IMR-90 (cell line): ENCODE measurements at regions not wholly inside any gene's neighbourhood (a gene's known extent, or its start where the extent isn't known, plus 50 kb on each side); places are given as distances from the start of the nearest gene placed in this dataset.

Source experiments
- ATAC-seq: fragments of 200-7000 bp; cut with Tn5 transposase; 2 replicates; pipeline ENCODE4 v1.9.1; 2020; ENCODE audit warnings: low read depth, mild to moderate bottlenecking, moderate library complexity
- BruUV-seq: library from RNA; stranded (reverse); fragments of 400-500 nt; replicated peaks from 2 replicates; lab custom pipeline; 2021; lab: Mats Ljungman, UMichigan
- CTCF ChIA-PET: fragments of 300-600 bp; formaldehyde crosslinking; extraction: SDS; loops from one replicate; lab custom pipeline; 2021; ENCODE audit warnings: antibody characterized with exemption; lab: Yijun Ruan, JAX
- POLR2A ChIA-PET: fragments of 300-600 bp; sonication (Branson Sonifier 250); formaldehyde crosslinking; loops from one replicate; lab custom pipeline; 2022; ENCODE audit warnings: antibody characterized with exemption; ENCODE audit not compliant: unreplicated experiment; lab: Charles Lee
- DNase-seq: peaks from one replicate; pipeline ENCODE4 v3.0.0; 2013
- H2AFZ ChIP-seq: replicated peaks from 2 replicates; pipeline ENCODE3; 2013; ENCODE audit warnings: low read length, mild to moderate bottlenecking; ENCODE audit not compliant: poor library complexity
- H2AK5ac ChIP-seq: 2 replicates; pipeline ENCODE4 v1.6.1; 2013; ENCODE audit warnings: low read depth, low read length, inconsistent platforms
- H2AK9ac ChIP-seq: replicated peaks from 2 replicates; pipeline ENCODE3; 2013; ENCODE audit warnings: mild to moderate bottlenecking, low read depth, low read length, moderate library complexity; ENCODE audit not compliant: poor library complexity
- H2BK120ac ChIP-seq: 2 replicates; pipeline ENCODE4 v1.6.1; 2013; ENCODE audit warnings: low read depth, low read length, inconsistent platforms
- H2BK15ac ChIP-seq: 3 replicates; pipeline ENCODE4 v1.6.1; 2013; ENCODE audit warnings: low read depth, low read length, inconsistent platforms
- H2BK20ac ChIP-seq: 2 replicates; pipeline ENCODE4 v1.6.1; 2013; ENCODE audit warnings: low read depth, mild to moderate bottlenecking, inconsistent platforms, low read length, moderate library complexity
- H2BK5ac ChIP-seq: 2 replicates; pipeline ENCODE4 v1.6.1; 2013; ENCODE audit warnings: mild to moderate bottlenecking, low read depth, low read length, inconsistent platforms; ENCODE audit not compliant: poor library complexity, severe bottlenecking
- H3K14ac ChIP-seq: replicated peaks from 2 replicates; pipeline ENCODE4 v1.6.1; 2013; ENCODE audit warnings: low read depth, low read length, inconsistent platforms
- H3K18ac ChIP-seq: 2 replicates; pipeline ENCODE4 v1.6.1; 2013; ENCODE audit warnings: low read depth, low read length, control low read depth
- H3K23ac ChIP-seq: 2 replicates; pipeline ENCODE4 v1.6.1; 2013; ENCODE audit warnings: low read depth, low read length, inconsistent platforms
- H3K27ac ChIP-seq: 2 replicates; pipeline ENCODE4 v1.5.1; 2013; ENCODE audit warnings: mild to moderate bottlenecking, control low read depth, low read length; ENCODE audit not compliant: insufficient read depth
- H3K27me3 ChIP-seq: 2 replicates; pipeline ENCODE4 v1.6.1; 2013; ENCODE audit warnings: low read length; ENCODE audit not compliant: control insufficient read depth, insufficient read depth
- H3K36me3 ChIP-seq: 2 replicates; pipeline ENCODE4 v1.6.1; 2013; ENCODE audit warnings: low read length, mixed read lengths; ENCODE audit not compliant: control insufficient read depth, insufficient read depth
- H3K4ac ChIP-seq: 2 replicates; pipeline ENCODE4 v1.6.1; 2013; ENCODE audit warnings: low read depth, low read length, inconsistent platforms
- H3K4me1 ChIP-seq: 2 replicates; pipeline ENCODE4 v1.6.1; 2013; ENCODE audit warnings: low read length, mixed read lengths; ENCODE audit not compliant: control insufficient read depth, insufficient read depth
- H3K4me2 ChIP-seq: 2 replicates; pipeline ENCODE4 v1.6.1; 2013; ENCODE audit warnings: low read depth, mild to moderate bottlenecking, control low read depth, low read length, moderate library complexity
- H3K4me3 ChIP-seq: 2 replicates; pipeline ENCODE4 v1.5.1; 2013; ENCODE audit warnings: low read depth, mild to moderate bottlenecking, control low read depth, low read length, moderate library complexity; ENCODE audit not compliant: insufficient read depth
- H3K56ac ChIP-seq: 2 replicates; pipeline ENCODE4 v1.6.1; 2013; ENCODE audit warnings: low read length, inconsistent platforms; ENCODE audit not compliant: insufficient read depth; ENCODE audit errors: extremely low read depth
- H3K79me1 ChIP-seq, 2 experiments: 2 replicates each; pipeline ENCODE4 v1.6.1; 2013; ENCODE audit warnings: low read length in 2 of 2, inconsistent platforms in 1 of 2, low read depth in 1 of 2
- H3K9ac ChIP-seq: 2 replicates; pipeline ENCODE4 v1.6.1; 2013; ENCODE audit warnings: low read depth, low read length, control low read depth
- H3K9me1 ChIP-seq: 2 replicates; pipeline ENCODE4 v1.6.1; 2013; ENCODE audit warnings: low read length, inconsistent platforms; ENCODE audit not compliant: insufficient read depth
- H3K9me3 ChIP-seq: 2 replicates; pipeline ENCODE4 v1.6.1; 2013; ENCODE audit warnings: low read length; ENCODE audit not compliant: control insufficient read depth, insufficient read depth
- H4K20me1 ChIP-seq: 2 replicates; pipeline ENCODE4 v1.6.1; 2013; ENCODE audit warnings: low read length, inconsistent platforms; ENCODE audit not compliant: insufficient read depth
- H4K5ac ChIP-seq: 2 replicates; pipeline ENCODE4 v1.6.1; 2013; ENCODE audit warnings: mild to moderate bottlenecking, low read depth, low read length, control low read depth
- H4K8ac ChIP-seq, 2 experiments: 2 replicates each; pipeline ENCODE4 v1.6.1; 2013; ENCODE audit warnings: low read depth in 2 of 2, low read length in 2 of 2, control low read depth in 1 of 2, inconsistent platforms in 1 of 2
- H4K91ac ChIP-seq: 2 replicates; pipeline ENCODE4 v1.6.1; 2013; ENCODE audit warnings: low read depth, low read length, inconsistent platforms; ENCODE audit not compliant: insufficient read depth
- WGBS, 2 experiments: methylation state at CpG; one replicate each; pipeline versions ENCODE4 v1.1.5 to v1.1.7; 2013; ENCODE audit warnings: missing lambda C conversion rate in 2 of 2; ENCODE audit not compliant: insufficient read length in 1 of 2; ENCODE audit errors: extremely low coverage in 2 of 2; 5-methylcytosine and 5-hydroxymethylcytosine counted together
- dilution Hi-C: fragments of 300-500 bp; cut with HindIII; formaldehyde crosslinking; loops from one replicate; pipeline ENCODE4 v1.14.3; 2018; ENCODE audit warnings: low sequenced_read_pairs; ENCODE audit not compliant: unreplicated experiment
- in situ Hi-C: fragments of 300-500 bp; cut with MboI; formaldehyde crosslinking; loops from 3 replicates; pipeline ENCODE4 v1.14.3; 2019; ENCODE audit warnings: low sequenced_read_pairs, inconsistent platforms, mixed read lengths
- intact Hi-C: fragments of 100-400 bp; cut with micrococcal nuclease; formaldehyde crosslinking; loops from 2 replicates; pipeline ENCODE4 v1.10.0; 2022
- TF ChIP-seq, protein P1 (sequence below): conservative IDR thresholded peaks from 2 replicates; pipeline ENCODE4 v1.5.1; 2012; ENCODE audit warnings: mild to moderate bottlenecking, low read depth, low read length, improper control_type of control experiment

DNA sequence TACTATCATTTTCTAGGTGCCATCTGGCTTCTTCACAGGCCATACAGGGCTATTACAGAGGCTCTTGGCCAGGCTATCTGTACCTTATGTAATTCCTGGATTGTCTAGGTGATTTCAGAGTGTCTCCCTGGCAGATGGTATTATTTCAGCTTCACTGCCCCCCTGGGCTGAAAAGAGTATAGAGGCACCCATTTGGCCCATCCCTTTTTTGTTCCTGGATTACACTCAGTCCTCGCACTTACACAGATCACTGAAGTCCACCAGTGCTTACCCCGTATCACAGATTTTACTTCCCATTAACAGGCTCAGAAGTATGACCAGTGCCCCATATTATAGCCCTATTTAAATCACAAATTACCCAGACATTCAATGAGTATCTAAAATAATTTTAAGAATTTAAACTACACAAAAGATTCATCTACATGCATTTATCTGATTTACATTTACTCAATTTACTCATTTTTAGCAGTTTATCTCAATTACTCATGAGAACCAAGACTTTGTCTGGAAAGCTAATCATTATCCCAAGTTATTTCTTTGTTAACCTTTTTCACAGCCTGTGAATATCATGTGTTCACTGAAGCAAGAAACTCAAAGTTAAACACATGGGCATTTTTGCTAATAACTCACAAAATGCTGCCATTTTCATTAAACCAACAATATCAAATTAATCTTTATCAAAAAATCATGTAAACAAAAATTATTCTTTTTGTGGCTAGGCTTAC, 121.0 kb downstream of the PCDH20 start:
- ChIA-PET CTCF (no interaction called here), POLR2A (no interaction called here)
- Histone ChIP-seq H4K5ac (no peak overlapping the region), H3K56ac (no peak overlapping the region), H3K4ac (no peak overlapping the region), H2BK120ac (no peak overlapping the region), H4K91ac (no peak overlapping the region), H3K4me3 (no peak overlapping the region), H2AK9ac (no peak overlapping the region), H3K79me1 (no peaks in the 10 kb centered on the region), H4K20me1 (no peaks in the 10 kb centered on the region), H3K23ac (no peak overlapping the region), H3K14ac (no peak overlapping the region), H3K9ac (no peak overlapping the region), H2AFZ (no peak overlapping the region), H3K4me2 (no peak overlapping the region), H3K4me1 (no peaks in the 10 kb centered on the region), H3K9me1 (no peaks in the 10 kb centered on the region), H3K27me3 (no peaks in the 10 kb centered on the region), H2BK5ac (no peak overlapping the region), H4K8ac (no peak overlapping the region), H2AK5ac (no peak overlapping the region), H3K27ac (no peak overlapping the region), H3K36me3 (no peaks in the 10 kb centered on the region), H2BK15ac (no peak overlapping the region), H3K9me3 (peaks cover 19% of the 10 kb centered on the region), H3K18ac (no peak overlapping the region), H2BK20ac (no peak overlapping the region)
- TF ChIP-seq, protein P1, sequence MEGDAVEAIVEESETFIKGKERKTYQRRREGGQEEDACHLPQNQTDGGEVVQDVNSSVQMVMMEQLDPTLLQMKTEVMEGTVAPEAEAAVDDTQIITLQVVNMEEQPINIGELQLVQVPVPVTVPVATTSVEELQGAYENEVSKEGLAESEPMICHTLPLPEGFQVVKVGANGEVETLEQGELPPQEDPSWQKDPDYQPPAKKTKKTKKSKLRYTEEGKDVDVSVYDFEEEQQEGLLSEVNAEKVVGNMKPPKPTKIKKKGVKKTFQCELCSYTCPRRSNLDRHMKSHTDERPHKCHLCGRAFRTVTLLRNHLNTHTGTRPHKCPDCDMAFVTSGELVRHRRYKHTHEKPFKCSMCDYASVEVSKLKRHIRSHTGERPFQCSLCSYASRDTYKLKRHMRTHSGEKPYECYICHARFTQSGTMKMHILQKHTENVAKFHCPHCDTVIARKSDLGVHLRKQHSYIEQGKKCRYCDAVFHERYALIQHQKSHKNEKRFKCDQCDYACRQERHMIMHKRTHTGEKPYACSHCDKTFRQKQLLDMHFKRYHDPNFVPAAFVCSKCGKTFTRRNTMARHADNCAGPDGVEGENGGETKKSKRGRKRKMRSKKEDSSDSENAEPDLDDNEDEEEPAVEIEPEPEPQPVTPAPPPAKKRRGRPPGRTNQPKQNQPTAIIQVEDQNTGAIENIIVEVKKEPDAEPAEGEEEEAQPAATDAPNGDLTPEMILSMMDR: no peak
- intact Hi-C loops: no loop called here
- BruUV-seq: no TSS peak
- no CpG with 5 or more reads among the region's 2 CpGs for WGBS, 2 experiments
- in situ Hi-C loops: no loop called here
- ATAC-seq: no peak
- DNase-seq: no peak
- dilution Hi-C loops: no loop called here
